Ascending aorta (tissue), 2 donors: ENCODE measurements at regions not wholly inside any gene's neighbourhood (a gene's known extent, or its start where the extent isn't known, plus 50 kb on each side); places are given as distances from the start of the nearest gene placed in this dataset.

Experiments
- DNase-seq, 2 donors: peaks; one replicate each; pipeline ENCODE4 v3.0.0-alpha.2; 2019; ENCODE audit warnings: low spot score in 2 of 2
- H3K27ac ChIP-seq, 2 donors: fragments of 200-600 bp; sonication (generic); one replicate each; pipeline ENCODE4 v1.5.1; 2016 to 2017; ENCODE audit warnings: mild to moderate bottlenecking in 1 of 2
- H3K27me3 ChIP-seq: fragments of 200-600 bp; sonication (generic); one replicate; pipeline ENCODE4 v1.5.1; 2017
- H3K36me3 ChIP-seq, 2 donors: fragments of 200-600 bp; sonication (generic); one replicate each; pipeline ENCODE4 v1.5.1; 2016
- H3K4me1 ChIP-seq, 2 donors: fragments of 200-600 bp; sonication (generic); one replicate each; pipeline ENCODE4 v1.5.1; 2016 to 2017; ENCODE audit warnings: mild to moderate bottlenecking in 1 of 2
- H3K4me3 ChIP-seq, 2 donors: fragments of 200-600 bp; sonication (generic); one replicate each; pipeline ENCODE4 v1.5.1; 2016 to 2017; ENCODE audit warnings: mild to moderate bottlenecking in 1 of 2
- H3K9me3 ChIP-seq, 2 donors: fragments of 200-600 bp; sonication (generic); one replicate each; pipeline ENCODE4 v1.5.1; 2016
- CTCF ChIP-seq, 3 experiments: fragments of 200-600 bp in 2 of 3; fragments of 450-650 bp in 1 of 3; sonication (generic) in 2 of 3; IDR thresholded peaks; one replicate each; pipeline ENCODE4 v1.5.1; 2016 to 2019; ENCODE audit warnings: antibody characterized with exemption in 3 of 3, mild to moderate bottlenecking in 1 of 3, moderate library complexity in 1 of 3
- intact Hi-C: fragments of 100-400 bp; cut with DNase I; formaldehyde crosslinking; loops from one replicate; pipeline ENCODE4 v1.15.1; 2023

- H3K4me1 ChIP-seq = no peaks in the 10 kb centered on the region
- H3K27ac ChIP-seq = no peak overlapping the region
- H3K9me3 ChIP-seq = no peaks in the 10 kb centered on the region
- H3K36me3 ChIP-seq = peaks cover 3 to 14% of the 10 kb centered on the region in 2 donors
- intact Hi-C loops = no loop called here
- TF ChIP-seq CTCF (IDR thresholded peaks at IDR 0.05) = no peak
- no peaks in the 10 kb centered on the region for H3K27me3 ChIP-seq
- DNase-seq = no peak
- no peak overlapping the region for H3K4me3 ChIP-seq
Observed at GRCh38 chr4:20615486-20616260, 84.6 kb upstream of the PACRGL start.

GRCh38 chr4:20616313-20616712, 83.9 kb upstream of the PACRGL start:
- no peak overlapping the region for H3K4me3 ChIP-seq
- intact Hi-C loops = no loop called here
- no peak for TF ChIP-seq CTCF (IDR thresholded peaks at IDR 0.05)
- peaks cover 3 to 14% of the 10 kb centered on the region in 2 donors for H3K36me3 ChIP-seq
- H3K4me1 ChIP-seq = no peaks in the 10 kb centered on the region
- DNase-seq = no peak
- no peaks in the 10 kb centered on the region for H3K27me3 ChIP-seq
- no peak overlapping the region for H3K27ac ChIP-seq
- no peaks in the 10 kb centered on the region for H3K9me3 ChIP-seq

GRCh38 chr4:20616848-20617247, 83.4 kb upstream of the PACRGL start:
- H3K27ac ChIP-seq = no peak overlapping the region

GRCh38 chr4:20617678-20618396, 82.4 kb upstream of the PACRGL start:
- H3K4me1 ChIP-seq = no peaks in the 10 kb centered on the region
- H3K27ac ChIP-seq = no peak overlapping the region
- no peak for TF ChIP-seq CTCF (IDR thresholded peaks at IDR 0.05)
- H3K36me3 ChIP-seq = peaks cover 0 to 14% of the 10 kb centered on the region in 2 donors
- H3K4me3 ChIP-seq = no peak overlapping the region
- DNase-seq = no peak
- intact Hi-C loops = no loop called here
- H3K9me3 ChIP-seq = no peaks in the 10 kb centered on the region
- no peaks in the 10 kb centered on the region for H3K27me3 ChIP-seq

More at GRCh38 chr4:20616848-20617247, 83.4 kb upstream of the PACRGL start:
- intact Hi-C loops = no loop called here
- Histone ChIP-seq H3K4me3 (no peak overlapping the region), H3K27me3 (no peaks in the 10 kb centered on the region), H3K4me1 (no peaks in the 10 kb centered on the region), H3K9me3 (no peaks in the 10 kb centered on the region), H3K36me3 (peaks cover under 1 to 14% of the 10 kb centered on the region in 2 donors)
- TF ChIP-seq CTCF (IDR thresholded peaks at IDR 0.05) = no peak
- DNase-seq = peak in 1 of 2 donors; percentile 10

GRCh38 chr4:20618731-20619130, 81.5 kb upstream of the PACRGL start:
- Histone ChIP-seq H3K27ac (no peak overlapping the region), H3K27me3 (no peaks in the 10 kb centered on the region), H3K4me1 (no peaks in the 10 kb centered on the region), H3K4me3 (no peak overlapping the region), H3K9me3 (no peaks in the 10 kb centered on the region), H3K36me3 (peaks cover 0 to 14% of the 10 kb centered on the region in 2 donors)
- DNase-seq = no peak
- no peak for TF ChIP-seq CTCF (IDR thresholded peaks at IDR 0.05)
- intact Hi-C loops = no loop called here
